Testis (tissue), 2 donors: ENCODE measurements at regions not wholly inside any gene's neighbourhood (a gene's known extent, or its start where the extent isn't known, plus 50 kb on each side); places are given as distances from the start of the nearest gene placed in this dataset.

Source experiments
- DNase-seq: peaks from one replicate; pipeline ENCODE4 v3.0.0-alpha.2; 2019
- H3K27ac ChIP-seq, 2 donors: fragments of 200-600 bp; sonication (generic); one replicate each; pipeline ENCODE4 v1.5.1; 2019
- H3K27me3 ChIP-seq: fragments of 200-600 bp; sonication (generic); one replicate; pipeline ENCODE4 v1.5.1; 2019
- H3K36me3 ChIP-seq: fragments of 200-600 bp; sonication (generic); one replicate; pipeline ENCODE4 v1.5.1; 2017; ENCODE audit warnings: low read depth; ENCODE audit errors: missing control alignments
- H3K4me1 ChIP-seq: fragments of 200-600 bp; sonication (generic); one replicate; pipeline ENCODE4 v1.5.1; 2019
- H3K4me3 ChIP-seq, 2 donors: fragments of 200-600 bp; sonication (generic); one replicate each; pipeline ENCODE4 v1.5.1; 2017 to 2019
- H3K9me3 ChIP-seq: fragments of 200-600 bp; sonication (generic); one replicate; pipeline ENCODE4 v1.5.1; 2017
- CTCF ChIP-seq, 3 experiments: fragments of 450-650 bp in 2 of 3; fragments of 200-600 bp in 1 of 3; sonication (generic) in 1 of 3; IDR thresholded peaks; one replicate each; pipeline ENCODE4 v1.5.1; 2016 to 2019; ENCODE audit warnings: antibody characterized with exemption in 3 of 3, mild to moderate bottlenecking in 2 of 3, moderate library complexity in 1 of 3
- POLR2A ChIP-seq: fragments of 450-650 bp; IDR thresholded peaks from one replicate; pipeline ENCODE4 v1.6.1; 2017; ENCODE audit warnings: antibody characterized with exemption, mild to moderate bottlenecking, moderate library complexity
- WGBS, 2 donors: methylation state at CpG; one replicate each; pipeline ENCODE4 v1.1.5; 2018; 5-methylcytosine and 5-hydroxymethylcytosine counted together
- intact Hi-C: fragments of 100-400 bp; cut with DNase I; formaldehyde crosslinking; loops from one replicate; pipeline ENCODE4 v1.15.1; 2023; ENCODE audit warnings: low total_unique reads

- no peak for DNase-seq
- Histone ChIP-seq H3K9me3 (no peaks in the 10 kb centered on the region), H3K36me3 (no peaks in the 10 kb centered on the region), H3K27ac (no peak overlapping the region), H3K27me3 (no peaks in the 10 kb centered on the region), H3K4me3 (no peak overlapping the region), H3K4me1 (no peaks in the 10 kb centered on the region)
- WGBS, 2 donors = 79 to 80% methylated on average over 6 of the region's 6 CpGs
- TF ChIP-seq POLR2A (no peak), CTCF (IDR thresholded peaks at IDR 0.05) (no peak)
- intact Hi-C loops = no loop called here
Measured at GRCh38 chr15:45854455-45855202, 219.8 kb downstream of the SQOR start.

- no peak for DNase-seq
- intact Hi-C loops = no loop called here
- no peak overlapping the region for H3K4me3 ChIP-seq
- WGBS, 2 donors = 54 to 68% methylated on average over 4 of the region's 4 CpGs
- no peaks in the 10 kb centered on the region for H3K36me3 ChIP-seq
- H3K27me3 ChIP-seq = no peaks in the 10 kb centered on the region
- TF ChIP-seq POLR2A (no peak), CTCF (IDR thresholded peaks at IDR 0.05) (no peak)
- no peaks in the 10 kb centered on the region for H3K4me1 ChIP-seq
- H3K9me3 ChIP-seq = no peaks in the 10 kb centered on the region
- H3K27ac ChIP-seq = no peak overlapping the region
Measured at GRCh38 chr15:45855210-45855906, 220.5 kb downstream of the SQOR start.

GRCh38 chr15:45855907-45856579 lies 221.2 kb downstream of the SQOR start:
- Histone ChIP-seq H3K27me3 (no peaks in the 10 kb centered on the region), H3K9me3 (no peaks in the 10 kb centered on the region), H3K4me1 (no peaks in the 10 kb centered on the region), H3K36me3 (no peaks in the 10 kb centered on the region), H3K4me3 (no peak overlapping the region), H3K27ac (no peak overlapping the region)
- WGBS, 2 donors = 84 to 87% methylated on average over 4 of the region's 4 CpGs
- no peak for DNase-seq
- TF ChIP-seq POLR2A = no peak
- no peak for TF ChIP-seq CTCF (IDR thresholded peaks at IDR 0.05)
- intact Hi-C loops = no loop called here

DNA sequence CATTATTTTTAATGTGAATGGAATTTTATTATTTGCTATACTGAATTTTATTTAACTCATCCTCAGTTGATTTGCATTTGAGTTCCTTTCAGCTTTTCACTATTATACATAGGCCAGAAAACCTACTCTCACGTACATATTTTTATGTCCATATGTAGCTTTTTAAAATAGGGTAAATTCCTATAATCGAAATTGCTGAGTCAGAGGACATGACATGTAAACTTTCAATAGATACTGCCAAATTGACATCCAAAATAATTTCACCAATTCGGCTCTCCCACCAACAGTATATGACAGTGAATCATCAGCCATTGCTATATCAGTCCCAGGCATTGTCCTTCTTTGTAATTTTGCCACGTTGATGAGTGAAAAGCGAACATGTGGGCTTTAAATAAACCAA lies 222.5 kb downstream of the SQOR start:
- Histone ChIP-seq H3K9me3 (no peaks in the 10 kb centered on the region), H3K27ac (no peak overlapping the region), H3K36me3 (no peaks in the 10 kb centered on the region), H3K27me3 (no peaks in the 10 kb centered on the region), H3K4me3 (no peak overlapping the region), H3K4me1 (no peaks in the 10 kb centered on the region)
- DNase-seq = no peak
- TF ChIP-seq POLR2A = no peak
- no peak for TF ChIP-seq CTCF (IDR thresholded peaks at IDR 0.05)
- WGBS, 2 donors = 86 to 89% methylated on average over 5 of the region's 5 CpGs
- intact Hi-C loops = no loop called here
